Neural progenitor cell (in vitro differentiated cells): ENCODE measurements at regions not wholly inside any gene's neighbourhood (a gene's known extent, or its start where the extent isn't known, plus 50 kb on each side); places are given as distances from the start of the nearest gene placed in this dataset.
"Not testable (repeated sequence)": the region's sequence is repeated elsewhere in the genome, so short reads cannot be mapped to it uniquely, and the experiment has no call there.

ENCODE experiments used
- DNase-seq: peaks from one replicate; pipeline ENCODE4 v3.0.0-alpha.2; 2016; ENCODE audit warnings: low spot score
- H2AFZ ChIP-seq: fragments of 200-600 bp; sonication (generic); replicated peaks from 2 replicates; pipeline ENCODE4 v1.6.1; 2016; ENCODE audit warnings: antibody characterized with exemption
- H3F3A ChIP-seq: fragments of 200-600 bp; sonication (generic); 2 replicates; pipeline ENCODE4 v1.6.1; 2016; ENCODE audit warnings: antibody characterized with exemption, low read depth
- H3K27ac ChIP-seq: fragments of 200-600 bp; sonication (generic); 2 replicates; pipeline ENCODE4 v1.5.1; 2016; ENCODE audit warnings: mild to moderate bottlenecking
- H3K27me3 ChIP-seq: fragments of 200-600 bp; sonication (generic); 2 replicates; pipeline ENCODE4 v1.6.1; 2016; ENCODE audit warnings: mild to moderate bottlenecking, moderate library complexity
- H3K36me3 ChIP-seq: fragments of 200-600 bp; sonication (generic); 2 replicates; pipeline ENCODE4 v1.5.1; 2016
- H3K4me1 ChIP-seq: fragments of 200-600 bp; sonication (generic); 2 replicates; pipeline ENCODE4 v1.6.1; 2016; ENCODE audit warnings: mixed run types
- H3K4me2 ChIP-seq: fragments of 200-600 bp; sonication (generic); 2 replicates; pipeline ENCODE4 v1.6.1; 2016
- H3K4me3 ChIP-seq: fragments of 200-600 bp; sonication (generic); 2 replicates; pipeline ENCODE4 v1.5.1; 2016
- H3K79me2 ChIP-seq: fragments of 200-600 bp; sonication (generic); 2 replicates; pipeline ENCODE4 v1.6.1; 2016; ENCODE audit warnings: low read depth
- H3K9ac ChIP-seq: fragments of 200-600 bp; sonication (generic); 2 replicates; pipeline ENCODE4 v1.6.1; 2016
- H3K9me3 ChIP-seq: fragments of 200-600 bp; sonication (generic); 2 replicates; pipeline ENCODE4 v1.5.1; 2016; ENCODE audit warnings: low read depth
- H4K20me1 ChIP-seq: fragments of 200-600 bp; sonication (generic); 2 replicates; pipeline ENCODE4 v1.6.1; 2016; ENCODE audit warnings: low read depth
- H3K27ac Mint-ChIP-seq: 3 replicates; pipeline ENCODE4 v1.8.0; 2021; ENCODE audit warnings: mixed read lengths
- H3K27me3 Mint-ChIP-seq: 2 replicates; pipeline ENCODE4 v1.8.0; 2022; ENCODE audit warnings: low read depth, mild to moderate bottlenecking, inconsistent platforms, moderate library complexity, mixed read lengths; ENCODE audit not compliant: insufficient read depth
- H3K36me3 Mint-ChIP-seq: 3 replicates; pipeline ENCODE4 v1.8.0; 2021; ENCODE audit warnings: mixed read lengths
- H3K4me1 Mint-ChIP-seq: 3 replicates; pipeline ENCODE4 v1.8.0; 2021; ENCODE audit warnings: mixed read lengths
- H3K4me3 Mint-ChIP-seq: 3 replicates; pipeline ENCODE4 v1.8.0; 2021; ENCODE audit warnings: mild to moderate bottlenecking, moderate library complexity, mixed read lengths
- H3K9me3 Mint-ChIP-seq: 3 replicates; pipeline ENCODE4 v1.8.0; 2020; ENCODE audit warnings: mixed read lengths
- CTCF ChIP-seq: fragments of 200-600 bp; sonication (generic); IDR thresholded peaks from 2 replicates; pipeline ENCODE4 v1.5.1; 2017; ENCODE audit warnings: antibody characterized with exemption, mild to moderate bottlenecking
- EZH2 ChIP-seq: fragments of 200-600 bp; sonication (generic); IDR thresholded peaks from 2 replicates; pipeline ENCODE4 v1.6.1; 2017; ENCODE audit warnings: antibody characterized with exemption, mild to moderate bottlenecking, moderate library complexity
- EZH2phosphoT487 ChIP-seq: fragments of 200-600 bp; sonication (generic); IDR thresholded peaks from 2 replicates; pipeline ENCODE4 v1.6.1; 2017; ENCODE audit warnings: antibody characterized with exemption

- H3K4me3 Mint-ChIP-seq = no peak overlapping the region
- no peaks in the 10 kb centered on the region for H3K79me2 ChIP-seq
- no peak overlapping the region for H3K9ac ChIP-seq
- H3K4me2 ChIP-seq = no peak overlapping the region
- no peak overlapping the region for H3K27ac Mint-ChIP-seq
- peaks cover 3% of the 10 kb centered on the region for H3K9me3 Mint-ChIP-seq
- H2AFZ ChIP-seq = no peak overlapping the region
- H3F3A ChIP-seq = no peaks in the 10 kb centered on the region
- no peaks in the 10 kb centered on the region for H3K27me3 Mint-ChIP-seq
- H3K27ac ChIP-seq = no peak overlapping the region
- TF ChIP-seq CTCF (no peak), EZH2 (no peak), EZH2phosphoT487 (no peak)
- no peak overlapping the region for H3K4me3 ChIP-seq
- H3K9me3 ChIP-seq = no peaks in the 10 kb centered on the region
- H4K20me1 ChIP-seq = no peaks in the 10 kb centered on the region
- H3K27me3 ChIP-seq = no peaks in the 10 kb centered on the region
- H3K36me3 ChIP-seq = no peaks in the 10 kb centered on the region
- no peaks in the 10 kb centered on the region for H3K36me3 Mint-ChIP-seq
- peaks cover 8% of the 10 kb centered on the region for H3K4me1 Mint-ChIP-seq
- no peaks in the 10 kb centered on the region for H3K4me1 ChIP-seq
- DNase-seq = no peak
Observed at GRCh38 chr4:23023121-23023520, 330.4 kb downstream of the GBA3 start.

GRCh38 chr4:23022032-23022431 is 329.3 kb downstream of the GBA3 start:
- no peaks in the 10 kb centered on the region for H3K36me3 ChIP-seq
- Mint-ChIP-seq H3K27me3 (no peaks in the 10 kb centered on the region), H3K36me3 (no peaks in the 10 kb centered on the region), H3K27ac (no peak overlapping the region), H3K4me1 (peaks cover 8% of the 10 kb centered on the region), H3K9me3 (peaks cover 3% of the 10 kb centered on the region), H3K4me3 (no peak overlapping the region)
- no peaks in the 10 kb centered on the region for H4K20me1 ChIP-seq
- no peak overlapping the region for H3K4me3 ChIP-seq
- H3F3A ChIP-seq = no peaks in the 10 kb centered on the region
- TF ChIP-seq CTCF (no peak), EZH2phosphoT487 (no peak), EZH2 (no peak)
- DNase-seq = no peak
- H2AFZ ChIP-seq = no peak overlapping the region
- no peaks in the 10 kb centered on the region for H3K9me3 ChIP-seq
- no peaks in the 10 kb centered on the region for H3K27me3 ChIP-seq
- no peak overlapping the region for H3K4me2 ChIP-seq
- no peaks in the 10 kb centered on the region for H3K4me1 ChIP-seq
- H3K9ac ChIP-seq = no peak overlapping the region
- no peak overlapping the region for H3K27ac ChIP-seq
- no peaks in the 10 kb centered on the region for H3K79me2 ChIP-seq

GRCh38 chr4:23021040-23021439 is 328.3 kb downstream of the GBA3 start:
- Mint-ChIP-seq H3K27ac (no peak overlapping the region), H3K4me3 (no peak overlapping the region), H3K36me3 (no peaks in the 10 kb centered on the region), H3K27me3 (no peaks in the 10 kb centered on the region), H3K4me1 (peaks cover 8% of the 10 kb centered on the region), H3K9me3 (peaks cover under 1% of the 10 kb centered on the region)
- Histone ChIP-seq H2AFZ (no peak overlapping the region), H3K27me3 (no peaks in the 10 kb centered on the region), H3K36me3 (no peaks in the 10 kb centered on the region), H3K9me3 (no peaks in the 10 kb centered on the region), H3K27ac (no peak overlapping the region), H4K20me1 (no peaks in the 10 kb centered on the region), H3K4me1 (no peaks in the 10 kb centered on the region), H3K4me3 (no peak overlapping the region), H3F3A (no peaks in the 10 kb centered on the region), H3K4me2 (no peak overlapping the region), H3K79me2 (no peaks in the 10 kb centered on the region), H3K9ac (no peak overlapping the region)
- TF ChIP-seq EZH2 (no peak), CTCF (no peak), EZH2phosphoT487 (no peak)
- no peak for DNase-seq

GRCh38 chr4:23020399-23020798 is 327.7 kb downstream of the GBA3 start:
- H3K27ac Mint-ChIP-seq, H3K36me3 Mint-ChIP-seq: not testable (repeated sequence)

More at GRCh38 chr4:23020399-23020798, 327.7 kb downstream of the GBA3 start:
- not testable (repeated sequence) for DNase-seq, H3K4me3 Mint-ChIP-seq, H3K36me3 ChIP-seq, H4K20me1 ChIP-seq, H3K27me3 Mint-ChIP-seq, H3K4me1 ChIP-seq, H3K9me3 Mint-ChIP-seq, H2AFZ ChIP-seq, H3K27ac ChIP-seq, H3K79me2 ChIP-seq, H3K9me3 ChIP-seq, H3F3A ChIP-seq, H3K4me1 Mint-ChIP-seq, H3K27me3 ChIP-seq, H3K9ac ChIP-seq, H3K4me2 ChIP-seq, H3K4me3 ChIP-seq
